ENCODE measurements at regions not wholly inside any gene's neighbourhood (a gene's known extent, or its start where the extent isn't known, plus 50 kb on each side); places are given as distances from the start of the nearest gene placed in this dataset.

- no peak for TF ChIP-seq CTCF (IDR thresholded peaks at IDR 0.05 in 4 of 5, conservative IDR thresholded peaks at IDR 0.05 in 1 of 5)
- no peak for TF ChIP-seq POLR2A (IDR thresholded peaks at IDR 0.05)
Observed at GRCh38 chr2:74766780-74767179, 67.1 kb upstream of the HK2 start.

Measured in gastrocnemius medialis (tissue), 4 donors.